VCaP (cell line): ENCODE measurements at regions not wholly inside any gene's neighbourhood (a gene's known extent, or its start where the extent isn't known, plus 50 kb on each side); places are given as distances from the start of the nearest gene placed in this dataset.
A peak's percentile ranks its signal among the peaks of the same experiment; 100 is the strongest.

Experiments used
- H3K27ac ChIP-seq: fragments of 450-650 bp; 2 replicates; pipeline ENCODE4 v1.5.1; 2017
- TF ChIP-seq, protein P1 (sequence below): fragments of 450-650 bp; conservative IDR thresholded peaks from 2 replicates; pipeline ENCODE4 v1.5.1; 2017; ENCODE audit warnings: mild to moderate bottlenecking, moderate library complexity

DNA sequence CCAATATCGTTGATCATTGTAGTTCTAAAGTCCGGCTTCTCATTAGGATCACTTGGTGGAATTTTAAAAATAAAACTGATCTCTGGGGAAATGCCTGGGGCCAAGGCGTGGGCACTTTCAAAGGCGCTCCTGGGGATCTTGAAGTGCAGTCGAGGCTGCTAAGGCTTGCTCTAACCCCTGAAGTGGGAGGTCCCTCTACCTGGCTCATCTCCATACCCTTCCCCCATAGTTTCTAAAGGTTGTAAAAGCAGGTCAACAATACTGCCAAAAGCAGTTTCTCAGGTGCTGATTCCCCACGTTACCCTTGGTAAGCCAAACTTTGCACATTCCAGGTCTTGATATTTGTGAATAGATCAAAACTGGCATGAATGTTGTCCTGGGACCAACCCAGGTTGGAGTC lies 79.0 kb upstream of the SP8 start:
- TF ChIP-seq, protein P1, sequence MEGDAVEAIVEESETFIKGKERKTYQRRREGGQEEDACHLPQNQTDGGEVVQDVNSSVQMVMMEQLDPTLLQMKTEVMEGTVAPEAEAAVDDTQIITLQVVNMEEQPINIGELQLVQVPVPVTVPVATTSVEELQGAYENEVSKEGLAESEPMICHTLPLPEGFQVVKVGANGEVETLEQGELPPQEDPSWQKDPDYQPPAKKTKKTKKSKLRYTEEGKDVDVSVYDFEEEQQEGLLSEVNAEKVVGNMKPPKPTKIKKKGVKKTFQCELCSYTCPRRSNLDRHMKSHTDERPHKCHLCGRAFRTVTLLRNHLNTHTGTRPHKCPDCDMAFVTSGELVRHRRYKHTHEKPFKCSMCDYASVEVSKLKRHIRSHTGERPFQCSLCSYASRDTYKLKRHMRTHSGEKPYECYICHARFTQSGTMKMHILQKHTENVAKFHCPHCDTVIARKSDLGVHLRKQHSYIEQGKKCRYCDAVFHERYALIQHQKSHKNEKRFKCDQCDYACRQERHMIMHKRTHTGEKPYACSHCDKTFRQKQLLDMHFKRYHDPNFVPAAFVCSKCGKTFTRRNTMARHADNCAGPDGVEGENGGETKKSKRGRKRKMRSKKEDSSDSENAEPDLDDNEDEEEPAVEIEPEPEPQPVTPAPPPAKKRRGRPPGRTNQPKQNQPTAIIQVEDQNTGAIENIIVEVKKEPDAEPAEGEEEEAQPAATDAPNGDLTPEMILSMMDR: no peak
- H3K27ac ChIP-seq: no peak overlapping the region

DNA sequence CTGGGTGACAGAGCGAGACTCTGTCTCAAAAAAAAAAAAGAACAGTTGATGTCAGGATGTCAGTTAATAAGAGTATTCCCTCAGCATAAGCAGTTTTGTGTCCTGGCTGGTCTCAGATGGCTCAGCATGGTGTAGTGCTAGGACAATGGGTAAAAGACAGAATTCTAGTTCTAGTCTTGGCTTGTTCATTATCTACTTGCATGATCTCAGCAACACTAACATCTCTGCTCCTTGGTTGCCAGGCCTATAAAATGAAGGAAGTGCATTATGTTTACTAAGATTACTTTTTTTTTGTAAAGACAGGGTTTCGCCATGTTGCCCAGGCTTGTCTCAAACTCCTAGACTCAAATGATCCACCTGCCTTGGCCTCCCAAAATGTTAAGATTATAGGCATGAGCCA lies 84.3 kb upstream of the SP8 start:
- H3K27ac ChIP-seq: no peak overlapping the region
- TF ChIP-seq, protein P1: no peak

DNA sequence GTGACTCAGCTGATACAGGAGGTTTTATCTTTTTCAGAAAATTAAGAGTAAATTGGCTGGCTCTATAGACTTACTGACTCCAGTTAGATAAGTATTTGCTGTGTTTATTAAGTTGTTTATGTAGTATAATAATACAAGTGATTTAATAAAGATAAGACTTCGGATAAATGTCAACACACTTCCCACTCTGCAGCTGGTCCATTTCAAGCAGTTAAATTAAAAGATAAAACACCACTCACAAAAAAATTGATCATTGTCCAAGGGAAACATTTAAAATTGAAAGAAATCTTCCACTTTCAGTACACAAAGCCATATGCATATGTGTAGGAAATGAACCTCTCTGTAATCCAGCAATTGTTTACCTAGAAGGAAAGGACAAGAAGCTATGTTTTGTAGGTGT lies 106.1 kb upstream of the SP8 start:
- TF ChIP-seq, protein P1: no peak

GRCh38 chr7:20894806-20895205 lies 108.1 kb upstream of the SP8 start:
- H3K27ac ChIP-seq: no peak overlapping the region
- TF ChIP-seq, protein P1: no peak

More for the DNA sequence above, 106.1 kb upstream of the SP8 start:
- no peak overlapping the region for H3K27ac ChIP-seq

DNA sequence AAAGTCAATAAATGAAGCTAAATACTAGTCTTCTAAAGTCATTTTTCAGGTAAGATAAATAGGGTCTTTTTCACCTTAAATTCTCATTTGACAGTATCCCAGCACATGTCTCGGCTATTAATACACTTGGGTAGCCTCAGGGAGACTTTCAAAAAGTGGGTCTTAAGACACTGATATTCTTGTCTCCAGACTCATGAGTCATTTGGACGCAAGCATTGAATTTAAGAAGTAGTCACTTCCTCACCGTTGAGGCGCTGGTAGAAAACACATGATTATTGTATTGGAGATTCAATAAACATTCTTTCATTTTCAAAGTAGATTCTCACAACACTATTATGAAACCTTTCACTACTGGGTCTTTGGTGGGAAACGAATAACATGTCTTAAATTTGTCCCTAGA lies 108.9 kb upstream of the SP8 start:
- TF ChIP-seq, protein P1: no peak
- no peak overlapping the region for H3K27ac ChIP-seq

GRCh38 chr7:20896996-20897395 lies 110.3 kb upstream of the SP8 start:
- TF ChIP-seq, protein P1: no peak
- 0 out of 2 replicates have a peak overlapping the region, but pooled peaks have one; percentile 6 for H3K27ac ChIP-seq

DNA sequence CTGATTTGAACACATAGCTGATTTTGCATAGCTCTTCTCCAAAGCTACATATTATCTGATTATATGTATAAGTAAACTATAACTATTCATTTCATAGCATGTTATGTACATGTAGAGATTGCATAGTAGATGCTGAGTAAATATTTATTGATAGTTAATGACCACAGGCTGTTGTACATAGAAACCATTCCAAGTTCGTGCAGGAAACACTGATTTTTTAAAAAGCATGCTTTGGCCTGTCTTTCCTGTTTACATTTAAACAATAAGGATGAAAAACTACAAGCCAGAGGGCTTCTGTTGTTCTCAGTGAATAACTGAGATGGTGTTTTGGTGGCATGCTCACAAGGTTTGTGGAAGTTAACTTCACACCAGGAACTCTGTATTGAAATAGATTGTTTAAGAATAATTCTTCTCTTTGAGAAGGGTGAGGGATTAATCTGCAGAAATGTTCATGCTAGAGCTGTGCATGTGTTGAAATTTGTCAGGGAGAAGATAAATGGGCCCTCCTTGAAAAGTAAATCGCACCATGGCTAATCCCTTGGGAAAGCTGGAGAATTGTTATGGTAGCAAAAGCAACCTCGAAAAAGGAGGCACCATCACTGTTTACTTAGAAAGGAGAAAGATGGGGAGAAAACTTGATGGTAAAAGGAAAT lies 120.2 kb upstream of the SP8 start:
- TF ChIP-seq, protein P1: no peak
- peak overlapping the region; percentile 56 for H3K27ac ChIP-seq
